Posterior cingulate gyrus (tissue), 11 donors: ENCODE measurements at regions not wholly inside any gene's neighbourhood (a gene's known extent, or its start where the extent isn't known, plus 50 kb on each side); places are given as distances from the start of the nearest gene placed in this dataset.
A peak's percentile ranks its signal among the peaks of the same experiment; 100 is the strongest.

Source experiments
- DNase-seq, 10 donors: peaks; one replicate each; pipeline versions ENCODE4 v3.0.0 to v3.0.0-alpha.2; 2020 to 2021; ENCODE audit warnings: mixed read lengths in 3 of 10
- intact Hi-C: fragments of 100-400 bp; cut with DNase I; formaldehyde crosslinking; loops from one replicate; pipeline ENCODE4 v1.15.1; 2023

- DNase-seq = no peak
- intact Hi-C loops = loop anchor here (10.0 kb wide), 1 partner anchor 242 kb away; the partner anchor contains the start of gene BCAS2
Observed at GRCh38 chr1:114342376-114342775, 168.6 kb downstream of the TRIM33 start.

DNA sequence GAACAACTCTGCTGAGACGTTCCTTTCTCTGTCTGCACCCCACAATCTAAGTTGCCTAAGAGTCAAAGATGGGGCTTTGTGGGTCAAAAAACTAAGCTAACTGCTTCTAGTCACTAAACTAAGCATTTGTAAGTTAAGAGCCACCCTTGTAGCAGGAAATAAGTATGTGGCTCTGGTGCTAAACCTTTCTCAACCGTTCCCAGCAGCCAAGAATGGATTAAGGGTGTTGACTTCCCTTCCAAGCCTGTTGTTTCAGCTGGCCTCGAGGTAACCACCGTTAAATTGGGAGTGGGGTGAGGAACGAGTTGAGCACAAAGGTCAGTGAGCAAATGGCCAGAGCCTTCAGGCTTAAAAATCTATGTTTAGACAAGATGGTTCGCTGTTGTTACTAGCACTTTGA, 169.1 kb downstream of the TRIM33 start:
- no peak for DNase-seq
- intact Hi-C loops = loop anchor here (10.0 kb wide), 1 partner anchor 243 kb away; the partner anchor contains the start of gene BCAS2

GRCh38 chr1:114341299-114341698, 169.7 kb downstream of the TRIM33 start:
- intact Hi-C loops = loop anchor here (10.0 kb wide), 1 partner anchor 244 kb away; the partner anchor contains the start of gene BCAS2
- no peak for DNase-seq

GRCh38 chr1:114340892-114341291, 170.1 kb downstream of the TRIM33 start:
- no peak for DNase-seq
- intact Hi-C loops = loop anchor here (10.0 kb wide), 1 partner anchor 244 kb away; the partner anchor contains the start of gene BCAS2

GRCh38 chr1:114339379-114339778, 171.6 kb downstream of the TRIM33 start:
- intact Hi-C loops = no loop called here
- DNase-seq = no peak

DNA sequence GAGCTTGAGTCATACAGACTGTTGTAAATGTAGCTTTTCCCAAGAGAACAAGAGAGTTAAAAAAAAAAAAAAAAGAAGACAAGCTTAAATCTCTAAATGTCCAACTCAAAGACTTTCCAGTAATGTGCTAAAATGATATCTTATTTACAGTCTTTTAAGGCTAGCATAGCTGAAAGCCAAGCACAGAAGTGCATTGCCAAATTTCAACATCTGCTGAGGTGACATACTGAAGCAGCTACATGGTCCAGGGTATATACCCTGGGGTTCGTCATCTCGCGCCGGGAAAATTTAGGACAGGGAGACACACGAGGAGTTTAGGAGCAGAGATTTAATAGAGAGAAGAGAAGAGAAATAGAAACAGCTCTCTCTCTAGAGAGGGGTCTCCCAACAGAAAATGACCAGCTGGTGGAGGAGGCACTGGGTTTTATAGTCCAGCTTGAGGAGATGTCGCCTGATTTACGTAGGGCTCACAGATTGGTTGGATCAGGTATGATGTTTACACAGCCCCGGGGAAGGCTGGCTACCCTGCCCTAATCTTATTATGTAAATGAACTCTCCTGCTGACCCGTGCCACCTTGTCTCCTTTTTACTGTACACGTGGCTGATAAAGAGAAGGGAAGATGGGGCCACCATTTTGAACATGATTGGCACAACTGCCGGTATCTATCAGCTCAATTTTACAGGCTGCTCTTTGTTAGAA, 172.7 kb downstream of the TRIM33 start:
- intact Hi-C loops = no loop called here
- DNase-seq = no peak

DNA sequence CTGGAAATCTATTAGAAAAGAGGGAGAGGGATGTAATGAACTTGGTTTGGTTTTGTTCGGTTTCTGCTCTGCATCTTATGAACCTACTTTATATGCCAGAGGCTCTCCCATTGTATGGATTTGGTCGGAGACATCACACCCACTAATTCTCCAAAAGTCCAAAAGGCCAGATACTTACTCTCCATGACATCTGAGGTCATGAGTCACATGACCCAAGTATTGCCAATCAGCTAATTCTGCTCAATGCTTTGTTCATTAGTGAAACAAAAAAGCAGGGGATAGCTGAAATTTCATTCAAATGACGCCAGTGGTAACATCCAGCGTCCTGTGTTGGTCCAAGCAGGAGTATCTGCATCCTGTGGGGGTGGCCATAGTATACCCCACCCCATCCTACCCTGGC, 173.6 kb downstream of the TRIM33 start:
- intact Hi-C loops = no loop called here
- no peak for DNase-seq

DNA sequence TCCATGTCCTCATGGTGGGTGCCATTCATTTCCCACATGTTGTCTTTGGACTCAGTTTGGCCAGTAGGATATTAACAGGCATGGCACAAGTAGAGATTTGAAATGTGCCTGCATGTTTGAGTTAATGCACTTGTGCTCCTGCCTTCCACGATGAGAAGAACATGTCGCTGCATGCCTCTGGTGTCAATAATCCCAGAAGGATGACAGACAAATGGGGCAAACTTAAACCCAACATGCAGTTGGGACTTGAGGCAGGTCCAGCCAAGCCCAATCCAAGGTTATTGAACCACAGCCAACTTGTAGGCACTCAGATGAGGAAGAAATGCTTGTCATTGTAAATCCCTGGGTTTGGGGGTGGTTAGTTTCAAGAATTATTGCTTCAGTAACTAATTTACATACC, 174.6 kb downstream of the TRIM33 start:
- no peak for DNase-seq
- intact Hi-C loops = no loop called here

- no peak for DNase-seq
- intact Hi-C loops = no loop called here
Observed at GRCh38 chr1:114335273-114335672, 175.7 kb downstream of the TRIM33 start.

DNA sequence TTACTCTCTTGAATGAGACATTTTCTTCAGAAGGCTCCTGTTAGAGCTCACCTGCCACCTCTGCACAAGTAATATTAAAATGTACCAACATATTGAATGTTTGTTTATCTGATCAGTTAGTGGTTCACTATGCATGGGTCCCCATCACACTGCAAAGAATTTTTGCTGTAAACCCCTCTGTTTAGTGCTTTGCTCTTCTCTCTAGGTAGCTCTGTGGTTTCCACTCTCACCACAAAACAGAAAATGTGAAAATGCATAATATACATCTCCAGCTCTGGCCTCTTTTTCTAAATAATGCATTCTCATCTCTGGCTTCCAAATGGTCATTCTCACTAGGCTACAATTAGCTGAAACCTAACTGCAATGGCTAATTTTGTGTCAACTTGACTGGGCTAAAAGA, 176.7 kb downstream of the TRIM33 start:
- no peak for DNase-seq
- intact Hi-C loops = no loop called here

DNA sequence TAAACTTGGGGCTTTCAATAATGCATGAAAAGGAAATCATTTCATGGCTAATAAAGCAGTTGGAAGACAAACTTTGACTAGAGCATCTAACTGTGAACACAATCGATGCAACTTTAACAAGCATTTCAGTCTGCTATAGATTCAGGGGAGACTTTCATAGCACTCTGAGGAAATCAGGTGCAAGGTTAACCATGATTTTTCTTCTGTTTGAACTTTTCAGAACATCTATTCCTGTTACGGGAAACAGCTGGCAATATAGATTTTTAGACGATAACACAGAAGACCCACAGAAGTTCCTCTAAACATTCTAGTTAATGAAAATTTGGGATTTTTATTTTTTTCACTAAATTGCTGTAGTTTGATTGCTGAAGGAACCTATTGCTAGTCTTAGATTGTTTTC, 177.3 kb downstream of the TRIM33 start:
- intact Hi-C loops = no loop called here
- DNase-seq = no peak

- DNase-seq = no peak
- intact Hi-C loops = no loop called here
Observed at GRCh38 chr1:114331936-114332335, 178.3 kb upstream of the SYT6 start.

DNA sequence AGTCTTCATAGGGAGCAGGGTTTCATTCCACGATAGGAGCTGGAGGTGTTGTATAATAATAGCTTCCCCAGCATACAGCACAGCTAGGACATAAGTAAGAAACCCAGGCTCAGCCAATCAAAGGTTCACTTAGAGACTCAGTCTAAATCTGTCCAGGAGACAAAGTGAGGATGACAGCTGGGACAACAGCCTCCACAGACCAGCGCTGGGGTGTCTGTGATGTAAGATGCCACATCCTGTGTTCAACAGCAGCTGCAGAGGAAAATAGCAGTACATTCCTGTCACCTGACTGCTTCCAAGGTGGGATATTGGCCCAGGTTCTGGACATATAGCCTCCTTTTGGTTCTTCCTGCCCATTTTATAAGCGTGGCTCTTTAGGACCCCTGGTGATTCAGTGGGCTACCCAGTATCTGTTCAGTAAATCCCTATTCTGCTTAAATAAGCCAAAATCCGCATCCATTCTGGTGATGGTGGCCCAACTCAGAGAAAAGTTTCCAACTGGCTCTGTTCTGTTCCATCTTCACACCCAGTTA, 176.8 kb upstream of the SYT6 start:
- peak in 3 of 10 donors; percentile 82 to 89 (median 86) for DNase-seq
- intact Hi-C loops = no loop called here

- intact Hi-C loops = no loop called here
- peak in 2 of 10 donors; percentile 22 to 74 for DNase-seq
Observed at GRCh38 chr1:114328361-114328904, 174.8 kb upstream of the SYT6 start.

- intact Hi-C loops = no loop called here
- DNase-seq = no peak
Observed at GRCh38 chr1:114324662-114324965, 170.9 kb upstream of the SYT6 start.

GRCh38 chr1:114323959-114324661, 170.4 kb upstream of the SYT6 start:
- no peak for DNase-seq
- intact Hi-C loops = no loop called here

DNA sequence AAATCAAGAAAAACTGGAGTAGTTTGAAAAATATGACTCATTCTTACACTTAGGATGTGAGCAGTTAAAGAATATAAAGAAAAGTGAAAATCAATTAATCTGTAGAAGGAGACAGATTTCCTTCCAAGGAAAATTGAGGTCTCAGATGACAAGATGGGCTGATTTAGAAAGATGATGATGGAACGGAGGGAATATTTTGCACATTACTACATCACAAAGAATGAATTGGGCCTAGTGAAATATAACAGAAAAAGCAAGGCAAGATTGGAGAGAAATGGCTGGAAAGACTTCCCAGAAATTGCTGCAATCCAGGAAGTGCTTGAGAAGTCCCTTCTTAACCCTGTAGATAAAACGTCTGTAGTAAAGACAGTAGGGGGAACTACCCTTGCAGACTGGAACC, 169.1 kb upstream of the SYT6 start:
- DNase-seq = no peak
- intact Hi-C loops = no loop called here

DNA sequence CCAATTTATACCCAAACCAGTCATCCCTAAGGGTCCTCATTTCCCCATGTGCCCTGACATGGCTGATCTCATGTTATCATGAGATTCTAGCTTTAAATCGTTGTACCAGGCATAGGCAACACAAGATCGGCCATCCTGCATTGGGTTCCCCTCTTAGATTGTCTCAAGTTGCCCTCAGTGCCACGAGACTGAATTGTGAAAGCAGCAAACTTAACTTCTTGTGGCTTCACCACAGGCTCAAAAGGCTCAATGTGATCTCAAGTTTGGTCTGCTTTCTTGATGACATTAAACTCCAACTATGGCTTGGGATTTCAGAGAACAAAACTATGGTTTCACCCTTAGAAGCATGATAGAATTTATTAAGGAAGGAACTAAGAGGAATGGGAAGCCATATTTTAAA, 168.5 kb upstream of the SYT6 start:
- no peak for DNase-seq
- intact Hi-C loops = no loop called here

GRCh38 chr1:114320586-114320985, 166.9 kb upstream of the SYT6 start:
- intact Hi-C loops = no loop called here
- no peak for DNase-seq

GRCh38 chr1:114319418-114319817, 165.7 kb upstream of the SYT6 start:
- intact Hi-C loops = no loop called here
- no peak for DNase-seq

- no peak for DNase-seq
- intact Hi-C loops = no loop called here
Observed at GRCh38 chr1:114318961-114319360, 165.3 kb upstream of the SYT6 start.

- no peak for DNase-seq
- intact Hi-C loops = no loop called here
Observed at GRCh38 chr1:114316204-114316603, 162.5 kb upstream of the SYT6 start.
